Epithelial cell of proximal tubule (primary cell): ENCODE measurements at regions not wholly inside any gene's neighbourhood (a gene's known extent, or its start where the extent isn't known, plus 50 kb on each side); places are given as distances from the start of the nearest gene placed in this dataset.

Source experiments
- DNase-seq: peaks from one replicate; pipeline ENCODE4 v3.0.0-alpha.2; 2011; ENCODE audit warnings: low read depth
- H3K4me3 ChIP-seq: 2 replicates; pipeline ENCODE4 v1.5.1; 2011; ENCODE audit warnings: low read depth, mild to moderate bottlenecking, low read length
- TF ChIP-seq, protein P1 (sequence below): conservative IDR thresholded peaks from 2 replicates; pipeline ENCODE4 v1.5.1; 2012; ENCODE audit warnings: low read depth, mild to moderate bottlenecking, low read length

DNA sequence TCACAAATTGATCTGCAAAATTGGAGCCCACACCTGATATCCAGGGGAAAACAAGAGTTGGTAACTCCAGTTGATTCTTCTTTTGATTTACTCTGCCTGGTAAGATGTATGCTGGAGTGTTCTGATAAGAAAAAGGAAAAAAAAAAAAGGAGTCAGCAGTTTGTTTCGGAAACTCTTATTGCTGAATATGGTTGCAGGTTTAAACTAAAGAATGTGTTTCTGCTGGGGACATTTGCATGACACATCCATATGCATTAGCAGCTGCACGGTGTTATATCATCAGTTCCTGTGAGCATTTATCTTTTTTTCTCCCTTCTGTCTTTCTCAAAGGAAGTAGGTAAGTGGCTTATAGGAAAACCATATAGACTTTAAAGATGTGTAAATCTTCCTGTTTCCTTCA is 418.5 kb upstream of the ESRRG start:
- no peak for DNase-seq
- TF ChIP-seq, protein P1, sequence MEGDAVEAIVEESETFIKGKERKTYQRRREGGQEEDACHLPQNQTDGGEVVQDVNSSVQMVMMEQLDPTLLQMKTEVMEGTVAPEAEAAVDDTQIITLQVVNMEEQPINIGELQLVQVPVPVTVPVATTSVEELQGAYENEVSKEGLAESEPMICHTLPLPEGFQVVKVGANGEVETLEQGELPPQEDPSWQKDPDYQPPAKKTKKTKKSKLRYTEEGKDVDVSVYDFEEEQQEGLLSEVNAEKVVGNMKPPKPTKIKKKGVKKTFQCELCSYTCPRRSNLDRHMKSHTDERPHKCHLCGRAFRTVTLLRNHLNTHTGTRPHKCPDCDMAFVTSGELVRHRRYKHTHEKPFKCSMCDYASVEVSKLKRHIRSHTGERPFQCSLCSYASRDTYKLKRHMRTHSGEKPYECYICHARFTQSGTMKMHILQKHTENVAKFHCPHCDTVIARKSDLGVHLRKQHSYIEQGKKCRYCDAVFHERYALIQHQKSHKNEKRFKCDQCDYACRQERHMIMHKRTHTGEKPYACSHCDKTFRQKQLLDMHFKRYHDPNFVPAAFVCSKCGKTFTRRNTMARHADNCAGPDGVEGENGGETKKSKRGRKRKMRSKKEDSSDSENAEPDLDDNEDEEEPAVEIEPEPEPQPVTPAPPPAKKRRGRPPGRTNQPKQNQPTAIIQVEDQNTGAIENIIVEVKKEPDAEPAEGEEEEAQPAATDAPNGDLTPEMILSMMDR = no peak
- H3K4me3 ChIP-seq = no peak overlapping the region

DNA sequence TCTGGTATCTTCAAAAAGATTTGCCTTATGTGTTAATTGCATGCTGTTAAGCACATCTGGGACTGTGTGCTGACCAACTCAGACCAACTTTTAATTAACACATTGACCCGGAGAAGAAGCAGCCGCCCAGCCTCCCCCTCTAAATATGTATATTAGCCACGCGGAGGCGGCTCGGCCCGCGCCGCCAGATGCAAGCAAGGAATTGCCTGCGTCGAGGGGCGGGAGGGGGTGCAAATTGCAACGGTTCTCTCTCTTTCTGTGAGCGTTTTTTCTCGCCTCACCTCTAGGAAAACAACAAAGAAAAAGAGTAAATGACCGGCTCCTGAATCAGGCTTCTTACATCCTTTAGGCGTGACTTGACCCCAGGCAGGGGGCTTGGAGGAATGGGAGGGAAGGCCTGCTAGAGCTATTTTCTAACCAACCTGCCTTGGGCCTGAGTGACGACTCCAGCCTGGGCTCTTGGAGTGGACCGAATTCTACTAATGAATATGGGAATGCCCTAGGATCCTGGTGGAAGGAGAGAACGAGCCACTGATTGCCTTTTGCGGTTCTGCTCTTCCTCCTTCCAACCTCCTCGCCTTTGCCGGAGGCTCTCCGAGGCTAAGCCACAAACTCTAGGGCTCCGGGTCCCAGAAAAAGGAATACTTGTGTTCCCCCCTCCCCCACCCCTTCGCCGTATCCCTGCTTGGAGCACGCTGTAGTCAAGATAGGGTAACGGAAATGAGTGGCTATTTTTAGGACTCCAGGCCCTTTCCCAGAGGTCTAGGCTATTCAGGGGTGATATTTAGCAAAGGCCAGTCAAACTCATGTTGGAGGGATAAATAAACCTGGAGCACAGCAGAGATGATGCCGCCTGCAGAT is 417.0 kb upstream of the ESRRG start:
- TF ChIP-seq, protein P1 = no peak
- peak overlapping the region; percentile 39 for H3K4me3 ChIP-seq
- DNase-seq = no peak

DNA sequence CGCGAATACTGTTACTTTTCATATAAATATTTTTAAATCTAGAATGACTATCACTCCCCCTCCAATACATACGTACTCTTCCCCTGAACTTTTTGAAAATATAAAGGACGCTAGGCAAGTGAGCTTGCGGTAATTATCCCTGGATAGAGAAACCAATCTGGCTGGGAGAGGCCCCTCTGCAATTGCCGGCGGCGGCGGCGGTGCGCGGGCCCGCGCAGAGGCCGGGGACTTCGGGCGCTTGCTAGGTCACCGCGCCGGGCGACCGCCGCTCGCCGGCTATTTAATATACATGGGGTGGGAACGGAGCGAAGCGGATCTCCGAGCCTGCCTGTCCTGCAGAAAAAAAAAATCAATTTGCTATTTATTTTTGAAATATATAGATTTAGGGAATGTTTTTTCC is 416.3 kb upstream of the ESRRG start:
- TF ChIP-seq, protein P1 = no peak
- peak overlapping the region; percentile 39 for H3K4me3 ChIP-seq
- DNase-seq = no peak

DNA sequence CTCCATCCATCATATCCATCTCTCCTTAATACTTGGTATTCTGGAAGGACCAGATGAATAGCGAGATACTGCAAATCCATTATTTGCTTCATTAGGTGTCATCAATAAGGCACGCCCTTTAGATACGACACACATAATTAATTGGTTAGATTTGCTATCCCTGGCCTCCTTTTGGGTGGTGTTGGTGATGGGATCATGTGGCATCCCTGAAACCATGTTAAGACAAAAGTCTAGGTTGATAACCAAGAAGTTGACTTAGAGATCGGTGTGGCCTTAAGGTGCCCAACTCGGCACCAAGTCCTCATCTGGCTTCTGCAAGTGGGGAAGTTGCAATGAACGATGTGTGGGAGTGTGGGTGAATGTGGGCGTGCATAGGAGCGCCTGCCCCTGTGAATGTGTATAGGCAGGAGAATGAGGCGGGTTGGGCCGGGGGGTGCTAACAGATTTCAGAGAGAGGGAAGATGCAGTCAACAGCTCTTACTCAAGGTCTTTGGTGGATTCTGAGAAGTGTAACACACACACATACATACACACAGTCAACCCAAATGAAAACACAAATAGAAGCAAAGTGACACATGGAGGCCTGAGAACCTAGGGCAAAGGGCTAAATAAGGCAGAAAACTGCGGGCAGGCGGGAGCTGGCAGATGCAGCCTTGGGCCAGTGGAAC is 415.7 kb upstream of the ESRRG start:
- no peak for DNase-seq

DNA sequence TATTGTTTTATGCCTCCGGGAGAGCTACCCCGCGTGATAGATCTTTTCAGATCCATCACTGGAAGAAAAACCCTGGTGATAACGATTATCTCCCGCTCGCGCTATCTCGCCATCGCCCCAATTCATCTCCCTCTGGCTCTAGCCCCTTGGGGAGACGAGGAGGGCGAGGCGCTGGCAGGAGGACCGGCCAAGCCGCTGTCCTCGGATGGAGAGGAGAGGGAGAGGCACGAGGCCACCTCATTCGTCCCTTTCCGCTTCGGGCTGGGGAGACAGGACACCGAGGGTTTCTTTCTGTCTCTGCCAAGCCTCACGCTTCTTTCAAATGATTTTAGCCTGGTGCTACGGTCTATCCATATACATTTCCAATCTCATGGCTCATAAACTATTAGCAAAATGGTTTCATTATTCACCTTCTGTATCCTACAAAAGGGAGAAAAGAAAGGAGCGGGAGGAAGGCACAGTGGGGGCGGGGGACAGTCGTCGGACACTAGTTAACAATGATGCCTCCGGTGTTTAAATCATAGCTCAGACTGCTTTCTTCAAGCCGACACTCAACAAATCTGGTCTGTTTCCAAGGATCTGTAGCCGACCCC is 415.0 kb upstream of the ESRRG start:
- TF ChIP-seq, protein P1 = no peak
- DNase-seq = no peak
- no peak overlapping the region for H3K4me3 ChIP-seq

More for the DNA sequence above, 415.7 kb upstream of the ESRRG start:
- TF ChIP-seq, protein P1 = no peak
- H3K4me3 ChIP-seq = no peak overlapping the region

DNA sequence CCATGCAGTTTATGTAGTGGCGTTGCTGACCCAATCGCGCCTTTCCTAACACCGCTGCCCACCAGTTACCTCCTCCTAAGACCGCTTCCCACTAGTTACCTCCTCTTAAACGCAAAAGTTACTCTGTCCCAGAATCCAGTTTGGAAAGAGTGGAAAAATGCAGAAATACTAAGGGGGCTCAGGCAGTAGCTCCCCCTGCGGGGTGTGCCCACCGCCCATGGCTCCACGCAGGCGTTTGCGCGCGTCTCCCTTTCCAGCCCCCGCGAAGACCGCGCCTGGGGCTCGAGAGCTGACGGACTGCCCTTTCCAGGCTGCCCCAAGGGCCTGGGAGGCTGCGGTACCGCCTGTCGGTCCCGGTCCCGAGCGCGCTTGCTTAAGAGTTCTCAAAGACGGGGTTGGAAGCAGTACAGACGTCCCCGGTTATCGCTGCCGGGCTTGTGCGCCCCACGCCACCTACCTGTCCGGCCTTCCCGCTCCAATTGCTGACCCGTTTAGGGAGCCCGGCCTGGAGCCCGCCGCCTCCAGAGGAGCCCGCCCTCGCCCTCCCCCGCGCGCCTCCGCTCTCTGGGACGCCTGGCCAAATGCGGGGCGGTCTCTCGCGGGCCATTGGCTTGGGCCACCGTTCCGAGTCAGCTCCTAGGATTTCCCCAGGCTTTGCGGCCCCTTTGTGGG is 414.1 kb upstream of the ESRRG start:
- peak overlapping the region; percentile 16 for H3K4me3 ChIP-seq
- DNase-seq = no peak
- TF ChIP-seq, protein P1 = no peak
